Heart left ventricle (tissue), 16 donors: ENCODE measurements at regions not wholly inside any gene's neighbourhood (a gene's known extent, or its start where the extent isn't known, plus 50 kb on each side); places are given as distances from the start of the nearest gene placed in this dataset.

Experiments
- ATAC-seq, 4 donors: fragments of 200-7000 bp; cut with Tn5 transposase; one replicate each; pipeline ENCODE4 v1.9.1; 2020 to 2022; ENCODE audit warnings: moderate library complexity in 4 of 4, mild to moderate bottlenecking in 3 of 4, moderate number of reproducible peaks in 1 of 4
- DNase-seq, 5 donors: peaks; one replicate each; pipeline ENCODE4 v3.0.0-alpha.2; 2020
- H3K27ac ChIP-seq, 12 donors: fragments of 200-600 bp; sonication (generic) in 4 of 12; one replicate each; pipeline versions ENCODE4 v1.5.0 to v1.8.0; 2016 to 2022; ENCODE audit warnings: mild to moderate bottlenecking in 2 of 12
- H3K27me3 ChIP-seq, 9 donors: fragments of 200-600 bp; sonication (generic) in 2 of 9; one replicate each; pipeline versions ENCODE4 v1.5.1 to v1.8.0; 2016 to 2022; ENCODE audit warnings: mild to moderate bottlenecking in 3 of 9
- H3K36me3 ChIP-seq, 9 donors: fragments of 200-600 bp; sonication (generic) in 2 of 9; one replicate each; pipeline versions ENCODE4 v1.5.0 to v1.8.0; 2018 to 2022; ENCODE audit warnings: mild to moderate bottlenecking in 2 of 9
- H3K4me1 ChIP-seq, 12 donors: fragments of 200-600 bp; sonication (generic) in 4 of 12; one replicate each; pipeline versions ENCODE4 v1.5.0 to v1.8.0; 2016 to 2022; ENCODE audit warnings: mild to moderate bottlenecking in 3 of 12
- H3K4me3 ChIP-seq, 12 donors: fragments of 200-600 bp; sonication (generic) in 4 of 12; one replicate each; pipeline versions ENCODE4 v1.5.0 to v1.8.0; 2017 to 2022; ENCODE audit warnings: mild to moderate bottlenecking in 9 of 12, moderate library complexity in 4 of 12
- H3K9me3 ChIP-seq, 12 donors: fragments of 200-600 bp; sonication (generic) in 4 of 12; one replicate each; pipeline versions ENCODE4 v1.5.0 to v1.8.0; 2016 to 2022; ENCODE audit warnings: mild to moderate bottlenecking in 1 of 12
- CTCF ChIP-seq, 12 donors: fragments of 200-600 bp; sonication (generic) in 4 of 12; IDR thresholded peaks; one replicate each; pipeline versions ENCODE4 v1.5.0 to v1.8.0; 2018 to 2022; ENCODE audit warnings: antibody characterized with exemption in 12 of 12, mild to moderate bottlenecking in 5 of 12
- POLR2A ChIP-seq, 2 donors: fragments of 450-650 bp; IDR thresholded peaks; one replicate each; pipeline ENCODE4 v1.6.1; 2017; ENCODE audit warnings: antibody characterized with exemption in 2 of 2, mild to moderate bottlenecking in 2 of 2, moderate library complexity in 2 of 2
- WGBS, 4 donors: extraction: QIAGEN DNeasy Blood & Tissue Kit in 2 of 4; methylation state at CpG; one replicate each; pipeline versions ENCODE4 v1.1.5 to v1.1.7; 2013 to 2018; 5-methylcytosine and 5-hydroxymethylcytosine counted together
- intact Hi-C, 10 donors: fragments of 100-400 bp; cut with DNase I; formaldehyde crosslinking; loops; one replicate each; pipeline versions ENCODE4 v1.11.1 to v1.14.2; 2022
- donor health status: ischemic (EF 13 %, LVEDD 7.1; RV severe dilation, severe dysfunction).
- donor health status: healthy with polysubstance abuse.
- donor health status: DM: no; HTN: yes; CAD: no.
- donor health status: DM: no; HTN: no; CAD: no.
- donor health status: ischemic (EF 25% LVEDD 6.9; RV normal size, moderate dysfunction).
- donor health status: ischemic (EF 25% LVEDD 5.7; RV mildly dilated, moderate dysfunction).
- donor health status: healthy.
- donor health status: DM: yes; HTN: yes; CAD: no.
- donor health status: ischemic (EF 35%, LVEDD 5.7; RV mildly dilated, moderate dysfunction).
- donor health status: nonischemic (EF 11% LVEDD 7.7; RV severe dilation, severe dysfunction).
- donor health status: DM: yes; HTN: yes; CAD: no.
- donor health status: PGD.
- donor health status: ischemic (EF 29% LVEDD 5.4; RV normal size, mild dysfunction).
- donor health status: nonischemic (EF 23%, LVEDD 6.1; RV moderate dilation, normal function).

GRCh38 chr3:106190296-106190695 is 321.5 kb upstream of the CBLB start:
- intact Hi-C loops: loop anchor here in 2 of 10 donors (10.0 kb wide), 2 partner anchors 55 to 325 kb away; partner anchors contain the start of gene CBLB (in 1 of the 2)
- TF ChIP-seq CTCF (IDR thresholded peaks at IDR 0.05) (no peak), POLR2A (IDR thresholded peaks at IDR 0.05) (no peak)
- DNase-seq (no peak), ATAC-seq (no peak)
- no peaks in the 10 kb centered on the region for H3K27me3 ChIP-seq
- WGBS, 4 donors: 67 to 85% (median 75%) methylated on average over 2 of the region's 2 CpGs
- H3K9me3 ChIP-seq: peaks cover 0 to 3% (median 0%) of the 10 kb centered on the region in 12 donors
- no peak overlapping the region for H3K4me3 ChIP-seq
- H3K4me1 ChIP-seq: no peaks in the 10 kb centered on the region
- H3K27ac ChIP-seq: no peak overlapping the region
- no peaks in the 10 kb centered on the region for H3K36me3 ChIP-seq

GRCh38 chr3:106191211-106191610 is 322.4 kb upstream of the CBLB start:
- no peak for DNase-seq
- Histone ChIP-seq H3K4me3 (no peak overlapping the region), H3K4me1 (no peaks in the 10 kb centered on the region), H3K9me3 (peaks cover 0 to 3% (median 0%) of the 10 kb centered on the region in 12 donors), H3K36me3 (no peaks in the 10 kb centered on the region), H3K27me3 (no peaks in the 10 kb centered on the region), H3K27ac (no peak overlapping the region)
- intact Hi-C loops: loop anchor here in 2 of 10 donors (10.0 kb wide), 2 partner anchors 56 to 326 kb away; partner anchors contain the start of gene CBLB (in 1 of the 2)
- no peak for ATAC-seq
- no peak for TF ChIP-seq POLR2A (IDR thresholded peaks at IDR 0.05)
- TF ChIP-seq CTCF (IDR thresholded peaks at IDR 0.05): no peak
- 83 to 87% (median 84%) methylated on average over 1 of the region's 1 CpG for WGBS, 4 donors

- Histone ChIP-seq H3K36me3 (no peaks in the 10 kb centered on the region), H3K4me3 (no peak overlapping the region), H3K27me3 (no peaks in the 10 kb centered on the region), H3K9me3 (peaks cover 0 to 3% (median 0%) of the 10 kb centered on the region in 12 donors), H3K27ac (no peak overlapping the region), H3K4me1 (no peaks in the 10 kb centered on the region)
- ATAC-seq (no peak), DNase-seq (no peak)
- WGBS, 4 donors: 93 to 96% (median 94%) methylated on average over 3 of the region's 3 CpGs
- TF ChIP-seq POLR2A (IDR thresholded peaks at IDR 0.05) (no peak), CTCF (IDR thresholded peaks at IDR 0.05) (no peak)
- intact Hi-C loops: loop anchor here in 2 of 10 donors (10.0 kb wide), 2 partner anchors 57 to 327 kb away; partner anchors contain the start of gene CBLB (in 1 of the 2)
Observed at GRCh38 chr3:106191913-106192312, 323.1 kb upstream of the CBLB start.

DNA sequence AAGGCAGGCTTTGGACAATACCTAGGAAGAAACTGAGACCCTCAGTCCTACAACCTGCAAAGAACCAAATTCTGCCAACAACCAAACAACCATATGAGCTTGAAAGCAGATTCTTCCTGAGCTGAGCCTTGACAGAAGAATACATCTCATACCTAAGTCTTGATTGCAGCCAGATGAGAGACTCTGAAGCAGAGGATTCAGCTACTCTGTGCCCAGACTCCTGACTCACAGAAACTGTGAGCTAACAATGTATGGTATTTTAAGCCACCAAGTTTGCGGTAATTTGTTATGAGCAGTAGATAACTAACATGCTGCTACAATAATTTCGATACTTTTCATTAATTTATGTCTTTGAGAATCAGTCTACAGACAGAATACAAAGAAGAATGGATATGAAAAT is 325.1 kb upstream of the CBLB start:
- H3K27me3 ChIP-seq: no peaks in the 10 kb centered on the region
- ATAC-seq: no peak
- TF ChIP-seq POLR2A (IDR thresholded peaks at IDR 0.05) (no peak), CTCF (IDR thresholded peaks at IDR 0.05) (no peak)
- WGBS, 4 donors: 90 to 100% (median 96%) methylated on average over 2 of the region's 2 CpGs
- no peaks in the 10 kb centered on the region for H3K4me1 ChIP-seq
- DNase-seq: no peak
- H3K27ac ChIP-seq: no peak overlapping the region
- H3K9me3 ChIP-seq: peaks cover 0 to 3% (median 0%) of the 10 kb centered on the region in 12 donors
- no peaks in the 10 kb centered on the region for H3K36me3 ChIP-seq
- intact Hi-C loops: loop anchor here in 2 of 10 donors (10.0 kb wide), 2 partner anchors 59 to 329 kb away; partner anchors contain the start of gene CBLB (in 1 of the 2)
- no peak overlapping the region for H3K4me3 ChIP-seq
